Neuronal stem cell (in vitro differentiated cells): ENCODE measurements at regions not wholly inside any gene's neighbourhood (a gene's known extent, or its start where the extent isn't known, plus 50 kb on each side); places are given as distances from the start of the nearest gene placed in this dataset.

Experiments used
- DNase-seq: peaks from one replicate; pipeline ENCODE4 v3.0.0-alpha.2; 2013; ENCODE audit warnings: low spot score
- H2AFZ ChIP-seq: one replicate; pipeline ENCODE4 v1.6.1; 2013; ENCODE audit warnings: mild to moderate bottlenecking, low read length, inconsistent platforms
- H2AK5ac ChIP-seq: 2 replicates; pipeline ENCODE4 v1.6.1; 2013; ENCODE audit warnings: low read depth, mild to moderate bottlenecking, inconsistent platforms, low read length, moderate library complexity, mixed read lengths
- H2BK120ac ChIP-seq: 2 replicates; pipeline ENCODE4 v1.6.1; 2013; ENCODE audit warnings: low read depth, mild to moderate bottlenecking, inconsistent platforms, low read length, moderate library complexity, mixed read lengths
- H2BK12ac ChIP-seq: one replicate; pipeline ENCODE4 v1.6.1; 2013; ENCODE audit warnings: low read length, inconsistent platforms
- H2BK15ac ChIP-seq: 2 replicates; pipeline ENCODE4 v1.6.1; 2013; ENCODE audit warnings: mild to moderate bottlenecking, low read length, inconsistent platforms, mixed read lengths
- H2BK5ac ChIP-seq: one replicate; pipeline ENCODE4 v1.6.1; 2013; ENCODE audit warnings: inconsistent platforms, mild to moderate bottlenecking, low read length, moderate library complexity
- H3K14ac ChIP-seq: one replicate; pipeline ENCODE4 v1.6.1; 2013; ENCODE audit warnings: low read length, inconsistent platforms
- H3K18ac ChIP-seq: 2 replicates; pipeline ENCODE4 v1.6.1; 2013; ENCODE audit warnings: low read length, inconsistent platforms
- H3K23ac ChIP-seq: 2 replicates; pipeline ENCODE4 v1.6.1; 2013; ENCODE audit warnings: low read depth, mild to moderate bottlenecking, mixed read lengths, low read length, inconsistent platforms; ENCODE audit not compliant: poor library complexity
- H3K27ac ChIP-seq: replicated peaks from 3 replicates; pipeline ENCODE4 v1.5.1; 2013; ENCODE audit warnings: low read length, inconsistent platforms
- H3K27me3 ChIP-seq, 3 experiments: 2 replicates each; pipeline ENCODE4 v1.6.1; 2013; ENCODE audit warnings: low read length in 3 of 3, mild to moderate bottlenecking in 2 of 3, inconsistent platforms in 1 of 3, low read depth in 1 of 3, mixed read lengths in 1 of 3, moderate library complexity in 1 of 3; ENCODE audit not compliant: control insufficient read depth in 3 of 3, insufficient read depth in 3 of 3
- H3K36me3 ChIP-seq, 2 donors: replicated peaks in 1 of 2; 2 replicates each; pipeline ENCODE4 v1.6.1; 2013; ENCODE audit warnings: low read length in 2 of 2; ENCODE audit not compliant: control insufficient read depth in 2 of 2, insufficient read depth in 2 of 2
- H3K4ac ChIP-seq: 2 replicates; pipeline ENCODE4 v1.6.1; 2013; ENCODE audit warnings: inconsistent platforms, mild to moderate bottlenecking, low read length, moderate library complexity
- H3K4me1 ChIP-seq, 2 donors: 1 replicate in 1 of 2; 2 replicates in 1 of 2; pipeline ENCODE4 v1.6.1; 2013; ENCODE audit warnings: low read length in 2 of 2, low read depth in 1 of 2; ENCODE audit not compliant: control insufficient read depth in 2 of 2, insufficient read depth in 1 of 2
- H3K4me2 ChIP-seq: one replicate; pipeline ENCODE4 v1.6.1; 2013; ENCODE audit warnings: mild to moderate bottlenecking, low read length, inconsistent platforms; ENCODE audit not compliant: insufficient read depth, poor library complexity, severe bottlenecking
- H3K4me3 ChIP-seq, 2 donors: 2 replicates each; pipeline ENCODE4 v1.5.1; 2013; ENCODE audit warnings: low read length in 2 of 2, mild to moderate bottlenecking in 2 of 2, inconsistent platforms in 1 of 2, moderate library complexity in 1 of 2
- H3K79me1 ChIP-seq: one replicate; pipeline ENCODE4 v1.6.1; 2013; ENCODE audit warnings: low read depth, mild to moderate bottlenecking, inconsistent platforms, low read length, moderate library complexity
- H3K9ac ChIP-seq: one replicate; pipeline ENCODE4 v1.6.1; 2013; ENCODE audit warnings: mild to moderate bottlenecking, low read depth, low read length, inconsistent platforms; ENCODE audit not compliant: poor library complexity
- H3K9me3 ChIP-seq, 2 donors: replicated peaks in 1 of 2; 2 replicates each; pipeline versions ENCODE3 to v1.6.1; 2013; ENCODE audit warnings: low read length in 2 of 2, mild to moderate bottlenecking in 2 of 2, inconsistent platforms in 1 of 2, low read depth in 1 of 2, mixed read lengths in 1 of 2, moderate library complexity in 1 of 2; ENCODE audit not compliant: control insufficient read depth in 2 of 2, insufficient read depth in 1 of 2
- H4K8ac ChIP-seq: one replicate; pipeline ENCODE4 v1.6.1; 2013; ENCODE audit warnings: low read depth, mild to moderate bottlenecking, inconsistent platforms, low read length, moderate library complexity
- H4K91ac ChIP-seq: one replicate; pipeline ENCODE4 v1.6.1; 2013; ENCODE audit warnings: low read length, low read depth, mild to moderate bottlenecking, inconsistent platforms; ENCODE audit not compliant: poor library complexity
- WGBS, 2 donors: extraction: QIAGEN DNeasy Blood & Tissue Kit; methylation state at CpG; one replicate each; pipeline ENCODE4 v1.1.7; 2013; ENCODE audit warnings: missing lambda C conversion rate in 2 of 2, mixed read lengths in 1 of 2; ENCODE audit not compliant: insufficient read length in 2 of 2, insufficient replicate concordance in 1 of 2; ENCODE audit errors: extremely low coverage in 2 of 2; 5-methylcytosine and 5-hydroxymethylcytosine counted together

DNA sequence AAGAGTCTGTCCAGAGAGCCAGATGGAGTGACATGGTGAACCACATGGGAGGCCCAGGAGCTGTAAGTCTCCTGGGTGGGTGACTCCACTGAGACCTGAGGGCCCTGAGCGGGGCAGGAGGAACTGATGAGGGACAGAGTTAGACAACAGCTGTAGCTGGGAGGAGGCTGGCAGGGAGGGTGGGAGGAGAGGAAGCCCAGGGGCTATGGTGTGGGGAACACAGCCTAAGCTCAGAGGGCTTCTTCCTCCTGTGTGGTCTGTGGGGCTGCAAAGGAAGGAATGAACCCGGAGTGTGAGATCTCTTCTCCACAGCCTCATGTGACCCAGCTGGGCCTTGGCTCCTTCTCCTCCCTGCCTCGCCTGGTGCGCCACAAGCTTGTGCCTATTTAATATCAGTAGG, 395.6 kb upstream of the HS6ST1 start:
- Histone ChIP-seq H3K9me3 (no peaks in the 10 kb centered on the region), H3K18ac (peak overlapping the region; percentile 60), H2BK5ac (no peak overlapping the region), H3K4me2 (no peak overlapping the region), H4K8ac (no peak overlapping the region), H3K23ac (no peak overlapping the region), H2BK120ac (no peak overlapping the region), H2AFZ (peak overlapping the region; percentile 59), H2AK5ac (no peak overlapping the region), H3K27ac (no peak overlapping the region), H3K36me3 (no peaks in the 10 kb centered on the region), H2BK15ac (no peak overlapping the region), H3K27me3 (no peaks in the 10 kb centered on the region), H3K4ac (no peak overlapping the region), H3K4me1 (peaks cover 0 to 3% of the 10 kb centered on the region in 2 donors), H3K14ac (no peak overlapping the region), H4K91ac (no peak overlapping the region), H2BK12ac (no peak overlapping the region), H3K9ac (no peak overlapping the region), H3K4me3 (no peak overlapping the region), H3K79me1 (no peaks in the 10 kb centered on the region)
- no CpG with 5 or more reads among the region's 4 CpGs for WGBS, 2 donors
- no peak for DNase-seq

DNA sequence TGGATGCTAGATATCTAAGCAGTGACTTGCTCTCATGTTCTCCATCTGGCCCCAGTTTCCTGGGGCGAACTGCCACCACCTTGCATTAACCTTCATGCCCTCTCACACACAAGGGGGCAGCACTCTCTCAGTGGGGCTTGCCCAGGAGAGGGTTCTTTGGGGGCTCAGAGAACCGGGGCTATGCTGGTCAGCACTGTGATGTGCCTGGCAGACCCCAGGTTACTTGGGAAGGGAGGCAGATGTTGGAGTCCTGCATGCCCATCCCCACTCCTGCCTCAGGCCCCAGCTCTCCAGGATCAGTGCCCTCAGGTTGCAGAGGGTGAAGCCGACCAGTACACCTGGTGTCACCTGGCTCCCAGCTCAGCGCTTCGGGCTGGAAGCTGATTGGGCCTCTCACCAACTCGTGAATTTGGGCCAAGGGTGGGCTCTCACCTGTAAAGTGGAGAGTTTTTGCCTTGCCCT, 396.2 kb upstream of the HS6ST1 start:
- no peak overlapping the region for H3K4me3 ChIP-seq
- no peak overlapping the region for H3K14ac ChIP-seq
- H3K9me3 ChIP-seq: no peaks in the 10 kb centered on the region
- H2AK5ac ChIP-seq: peak overlapping the region; percentile 33
- no peaks in the 10 kb centered on the region for H3K27me3 ChIP-seq
- no peaks in the 10 kb centered on the region for H3K36me3 ChIP-seq
- no peak overlapping the region for H2BK15ac ChIP-seq
- no peak overlapping the region for H2BK120ac ChIP-seq
- H3K4me1 ChIP-seq: peaks cover 0 to 3% of the 10 kb centered on the region in 2 donors
- no peak overlapping the region for H3K27ac ChIP-seq
- H2AFZ ChIP-seq: peak overlapping the region; percentile 7
- no peaks in the 10 kb centered on the region for H3K79me1 ChIP-seq
- H3K18ac ChIP-seq: peak overlapping the region; percentile 77
- H3K23ac ChIP-seq: no peak overlapping the region
- peak overlapping the region; percentile 84 for H4K8ac ChIP-seq
- DNase-seq: no peak
- no peak overlapping the region for H2BK5ac ChIP-seq
- no peak overlapping the region for H2BK12ac ChIP-seq
- H3K4ac ChIP-seq: peak overlapping the region; percentile 19
- no peak overlapping the region for H4K91ac ChIP-seq
- no peak overlapping the region for H3K4me2 ChIP-seq
- no peak overlapping the region for H3K9ac ChIP-seq
- no CpG with 5 or more reads among the region's 6 CpGs for WGBS, 2 donors

DNA sequence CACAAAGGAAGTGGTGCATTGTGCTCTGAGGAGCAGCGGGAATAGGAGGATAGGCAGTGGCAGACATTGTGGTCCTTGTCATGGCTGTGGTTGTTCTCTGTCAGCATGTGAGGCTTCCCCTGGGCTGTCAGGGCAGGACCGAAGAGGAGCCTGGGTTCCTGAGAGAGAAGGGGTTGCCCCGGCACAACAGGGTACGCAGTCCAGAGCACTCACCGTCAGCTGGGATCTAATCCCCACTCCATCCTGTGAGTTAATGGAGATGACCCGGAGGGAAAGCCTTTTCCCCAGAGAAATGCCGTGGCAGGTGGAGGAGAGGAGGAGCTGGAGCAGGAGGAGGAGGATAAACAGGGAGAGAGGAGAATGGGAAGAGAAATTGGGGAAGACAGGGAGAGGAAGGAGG, 396.7 kb upstream of the HS6ST1 start:
- H2AFZ ChIP-seq: peak overlapping the region; percentile 7
- no peak overlapping the region for H3K14ac ChIP-seq
- H3K4me3 ChIP-seq: no peak overlapping the region
- no peak overlapping the region for H2BK5ac ChIP-seq
- peak overlapping the region; percentile 77 for H3K18ac ChIP-seq
- H4K8ac ChIP-seq: no peak overlapping the region
- H3K4me1 ChIP-seq: peaks cover 0 to 3% of the 10 kb centered on the region in 2 donors
- H3K27me3 ChIP-seq: no peaks in the 10 kb centered on the region
- no peaks in the 10 kb centered on the region for H3K79me1 ChIP-seq
- no peak overlapping the region for H3K4me2 ChIP-seq
- DNase-seq: no peak
- H2BK15ac ChIP-seq: no peak overlapping the region
- H3K4ac ChIP-seq: peak overlapping the region; percentile 19
- no peaks in the 10 kb centered on the region for H3K9me3 ChIP-seq
- no peak overlapping the region for H2BK12ac ChIP-seq
- H3K27ac ChIP-seq: no peak overlapping the region
- H3K36me3 ChIP-seq: no peaks in the 10 kb centered on the region
- no peak overlapping the region for H2BK120ac ChIP-seq
- WGBS, 2 donors: no CpG with 5 or more reads among the region's 7 CpGs
- H2AK5ac ChIP-seq: peak overlapping the region; percentile 33
- no peak overlapping the region for H3K23ac ChIP-seq
- no peak overlapping the region for H4K91ac ChIP-seq
- H3K9ac ChIP-seq: no peak overlapping the region

DNA sequence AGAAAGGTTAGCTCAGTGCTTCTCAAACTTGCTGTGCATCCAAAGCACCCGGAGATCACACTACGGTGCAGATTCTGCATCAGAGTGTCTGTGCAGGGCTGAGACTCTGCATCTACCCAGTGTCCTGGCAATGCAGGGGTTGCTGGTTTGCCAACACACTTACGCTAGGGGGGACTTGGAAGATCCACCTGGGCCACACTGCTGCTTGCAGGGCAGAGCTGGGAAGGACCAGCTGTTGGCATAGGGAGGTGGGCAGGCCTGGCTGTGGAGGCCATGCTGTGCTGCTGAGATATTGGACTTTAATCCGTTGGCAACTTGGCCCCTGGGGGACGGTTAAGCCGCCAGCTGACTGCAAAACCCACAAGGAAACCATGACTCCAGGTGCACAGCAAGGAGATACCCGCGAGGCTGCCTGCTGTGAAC, 397.6 kb upstream of the HS6ST1 start:
- no peak overlapping the region for H4K91ac ChIP-seq
- H4K8ac ChIP-seq: no peak overlapping the region
- no peak overlapping the region for H3K14ac ChIP-seq
- H3K4me2 ChIP-seq: no peak overlapping the region
- H2AK5ac ChIP-seq: no peak overlapping the region
- H3K4ac ChIP-seq: no peak overlapping the region
- H3K23ac ChIP-seq: no peak overlapping the region
- no peak for DNase-seq
- no peak overlapping the region for H3K4me3 ChIP-seq
- H3K9ac ChIP-seq: no peak overlapping the region
- no peaks in the 10 kb centered on the region for H3K36me3 ChIP-seq
- H2BK5ac ChIP-seq: no peak overlapping the region
- H3K27ac ChIP-seq: no peak overlapping the region
- peaks cover 0 to 3% of the 10 kb centered on the region in 2 donors for H3K4me1 ChIP-seq
- no peak overlapping the region for H2AFZ ChIP-seq
- H2BK15ac ChIP-seq: no peak overlapping the region
- no CpG with 5 or more reads among the region's 8 CpGs for WGBS, 2 donors
- no peaks in the 10 kb centered on the region for H3K79me1 ChIP-seq
- H2BK12ac ChIP-seq: no peak overlapping the region
- no peaks in the 10 kb centered on the region for H3K27me3 ChIP-seq
- no peak overlapping the region for H2BK120ac ChIP-seq
- no peaks in the 10 kb centered on the region for H3K9me3 ChIP-seq
- H3K18ac ChIP-seq: peak overlapping the region; percentile 42
